AG20443 (cell line): ENCODE measurements at regions not wholly inside any gene's neighbourhood (a gene's known extent, or its start where the extent isn't known, plus 50 kb on each side); places are given as distances from the start of the nearest gene placed in this dataset.

Experiments used
- DNase-seq: peaks from one replicate; pipeline ENCODE4 v3.0.0; 2012; ENCODE audit warnings: low spot score, mixed read lengths

DNA sequence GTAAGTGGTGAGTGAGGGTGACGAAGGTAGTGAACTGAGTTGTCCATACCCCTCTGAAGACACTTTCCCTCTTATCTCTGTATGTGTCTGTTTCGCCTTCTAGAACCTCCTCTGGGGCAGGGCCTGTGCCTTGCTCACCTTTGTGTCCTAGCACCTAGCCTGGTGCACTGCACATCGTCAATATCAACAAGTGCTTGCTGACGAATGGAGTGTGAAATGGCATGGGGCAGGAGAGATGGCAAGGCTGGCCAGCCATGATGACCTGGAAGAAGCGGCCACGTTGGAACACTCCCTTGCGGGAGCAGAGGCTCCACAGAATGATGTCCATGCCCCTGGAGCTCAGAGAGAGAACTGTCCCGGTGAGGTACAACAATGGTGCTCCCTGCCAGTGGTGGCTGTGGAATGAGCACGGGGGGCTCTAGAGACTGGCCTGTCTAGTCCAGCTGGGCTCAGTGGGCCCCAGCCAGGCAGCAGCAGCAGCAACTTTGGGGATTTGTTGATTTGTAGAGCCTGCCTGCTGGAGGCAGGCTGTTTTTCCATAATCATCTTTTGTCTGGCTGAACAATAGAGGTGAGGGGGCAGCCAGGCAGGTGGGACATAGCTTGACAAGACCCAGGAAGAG, 112.2 kb upstream of the PJA1 start:
- no peak for DNase-seq

DNA sequence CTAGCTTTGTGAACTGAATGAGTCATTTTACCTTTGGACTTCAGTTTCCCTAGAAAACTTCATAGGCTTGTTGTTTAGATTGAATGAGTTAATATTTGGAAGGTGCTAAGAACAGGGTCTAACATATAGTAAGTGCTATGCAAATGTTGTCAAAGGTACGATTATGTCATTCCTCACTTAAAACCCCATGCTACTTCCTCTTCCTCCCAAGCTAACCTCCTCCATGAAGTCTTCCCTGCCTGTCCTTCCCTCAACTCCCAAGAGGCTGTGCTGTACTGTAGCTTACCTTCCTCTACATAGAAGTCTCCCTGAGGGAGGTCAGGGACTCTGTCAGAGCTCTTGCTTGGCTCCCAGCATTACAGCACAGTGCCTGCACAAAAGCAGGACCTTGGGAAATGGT, 103.4 kb upstream of the PJA1 start:
- DNase-seq, result no peak

DNA sequence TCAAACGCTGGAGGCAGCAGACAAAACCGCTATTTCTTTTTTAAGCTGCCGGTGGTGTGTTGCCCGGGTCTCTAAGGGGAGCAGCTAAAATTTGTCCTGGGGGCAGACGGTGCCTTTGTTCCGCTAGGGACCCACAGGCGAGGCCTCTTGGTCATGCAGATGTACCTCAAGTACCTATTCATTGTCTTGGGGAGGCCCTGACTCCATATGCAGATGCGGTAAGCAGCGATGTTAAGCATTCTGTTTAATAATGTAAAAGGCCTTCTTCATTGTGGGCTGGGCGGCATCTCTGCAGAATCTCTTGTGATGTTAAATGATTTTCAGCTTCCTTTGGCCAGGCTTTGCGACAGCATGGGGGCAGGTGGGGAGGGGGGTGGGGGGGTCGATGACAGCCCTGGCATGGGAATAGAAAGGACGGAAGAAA, 98.9 kb upstream of the PJA1 start:
- DNase-seq, result no peak

DNA sequence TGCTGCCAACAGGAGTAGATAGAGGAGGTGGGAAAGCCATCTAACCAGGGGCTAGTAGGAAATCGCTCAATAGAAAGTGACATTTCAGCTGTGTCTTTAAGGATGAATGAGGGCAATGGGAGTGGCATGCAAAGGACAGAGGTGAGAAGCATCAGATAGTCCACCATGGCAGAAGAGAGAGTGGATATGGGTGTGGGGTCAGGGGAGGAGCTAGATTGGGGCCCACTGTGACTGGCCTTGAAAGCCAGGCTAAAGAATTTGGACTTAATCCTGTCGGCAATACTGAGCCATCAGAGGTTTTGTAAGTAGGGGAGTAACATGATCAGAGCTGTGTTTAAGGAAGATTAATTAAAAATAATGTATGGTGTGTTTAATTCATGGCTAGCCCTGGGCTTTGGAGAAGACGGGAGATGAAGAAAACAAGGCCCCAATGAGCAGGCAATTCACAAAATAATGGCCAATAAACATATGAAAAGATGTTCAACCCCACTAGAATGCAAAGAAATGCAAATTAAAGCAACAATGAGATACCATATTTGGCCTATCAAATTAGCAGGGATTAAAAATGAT, 98.1 kb upstream of the PJA1 start:
- no peak for DNase-seq

DNA sequence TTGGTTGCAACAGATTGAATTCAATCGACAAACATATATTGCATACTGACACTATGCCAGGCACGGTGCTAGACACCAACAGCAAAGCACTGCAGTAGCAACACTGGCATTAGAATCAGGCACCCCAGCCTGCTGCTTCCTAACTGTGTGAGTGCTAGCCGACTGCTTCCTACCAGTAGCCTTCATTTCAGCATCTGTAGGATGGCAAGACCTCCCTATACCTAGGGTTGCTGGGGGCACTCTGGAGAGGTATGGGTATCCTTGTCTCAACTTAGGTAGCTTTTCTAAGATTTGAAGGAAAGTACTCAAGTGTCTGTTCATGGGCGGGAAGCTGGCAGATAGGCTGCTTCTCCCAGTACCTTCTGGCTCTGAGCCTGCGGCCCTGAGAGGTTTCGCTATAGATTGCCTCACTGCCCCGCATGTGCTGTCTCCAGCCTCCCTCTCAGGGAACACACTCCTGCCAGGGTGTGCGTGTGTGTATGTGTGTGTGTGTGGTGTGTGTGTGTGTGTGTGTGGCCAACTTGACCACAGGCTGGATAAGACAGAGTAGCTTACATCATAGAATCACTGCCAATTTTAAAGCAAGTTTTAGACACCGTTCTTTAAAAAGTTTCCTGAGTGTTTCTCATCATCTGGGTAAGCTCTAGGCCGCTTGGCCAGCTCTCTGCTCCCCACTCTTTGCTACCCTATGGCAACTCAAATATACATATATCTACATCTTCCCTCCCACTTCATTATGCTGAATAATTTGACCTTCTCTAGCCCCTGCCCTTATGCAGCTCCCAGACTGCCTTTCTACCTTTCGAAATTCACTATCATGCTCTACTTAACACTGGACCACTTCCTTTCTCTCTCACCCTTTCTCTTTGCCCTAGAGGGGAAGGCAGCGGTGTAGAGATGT, 97.0 kb upstream of the PJA1 start:
- DNase-seq, result no peak

DNA sequence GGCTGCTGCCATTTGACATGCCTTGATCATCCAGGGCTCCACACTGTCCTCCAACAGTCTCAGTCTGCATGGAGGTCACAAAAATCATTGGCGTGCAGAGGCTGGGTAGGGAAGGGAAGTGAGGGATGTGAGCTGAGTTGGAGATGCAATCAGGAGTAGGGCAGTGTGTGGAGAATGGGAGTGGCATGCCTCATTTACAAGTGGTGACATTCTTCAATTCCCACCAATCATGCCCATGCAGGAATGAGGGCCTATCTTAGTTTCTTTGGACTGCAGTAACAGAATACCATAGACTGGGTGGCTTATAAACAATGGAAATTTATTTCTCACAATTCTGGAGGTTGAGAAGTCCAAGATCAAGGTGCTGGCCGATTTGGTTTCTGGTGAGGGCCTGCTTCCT, 94.9 kb upstream of the PJA1 start:
- no peak for DNase-seq

DNA sequence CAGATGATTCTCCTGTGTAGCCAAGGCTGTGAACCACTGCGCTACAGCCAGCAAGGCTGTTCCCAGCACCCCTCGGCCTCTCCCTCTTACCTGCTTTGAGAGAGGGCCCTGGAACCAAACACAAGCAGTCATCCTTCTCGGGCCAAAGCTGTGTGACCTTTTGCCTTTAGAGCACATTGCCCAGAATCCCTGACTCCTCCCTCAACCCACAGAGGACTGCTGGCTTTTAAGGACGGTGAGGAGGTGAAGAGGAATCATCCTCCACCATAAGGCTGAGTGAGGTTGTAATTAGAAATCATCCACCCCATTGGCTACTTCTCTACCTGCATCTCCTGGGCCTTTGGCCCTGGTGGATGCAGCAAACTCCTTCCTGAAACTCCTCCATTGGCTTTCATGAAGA, 93.6 kb upstream of the PJA1 start:
- DNase-seq, result no peak

DNA sequence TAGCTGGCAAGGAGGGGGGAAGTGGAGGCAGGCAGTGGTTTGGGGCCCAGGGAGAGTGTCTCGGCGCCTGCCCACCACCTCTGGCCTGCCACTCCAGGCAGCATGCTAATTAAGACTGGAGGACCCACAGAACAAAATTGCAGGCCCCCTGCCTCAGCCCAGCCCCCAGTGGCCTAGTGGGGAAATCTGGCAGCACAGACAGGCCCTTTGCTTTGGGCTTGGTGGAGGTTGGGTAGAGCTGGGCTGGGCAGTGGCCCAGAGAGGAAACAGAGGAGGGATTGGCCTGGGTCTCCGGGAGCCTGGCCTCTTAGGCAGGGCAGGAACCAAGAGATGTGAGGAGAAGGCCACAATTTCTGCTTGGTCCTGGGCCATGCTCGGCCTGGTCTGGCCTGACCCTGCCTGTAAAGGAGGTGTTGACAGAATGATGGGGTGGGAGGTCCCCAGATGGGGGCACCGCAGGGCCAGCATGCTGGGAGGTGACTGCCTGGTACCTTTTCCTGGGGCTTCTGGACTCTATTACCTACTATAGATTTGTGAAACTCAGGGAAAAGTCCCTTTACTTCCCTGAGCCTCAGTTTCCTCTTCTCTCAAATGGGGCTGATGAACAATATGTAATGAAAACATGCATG, 92.4 kb upstream of the PJA1 start:
- DNase-seq, result no peak

DNA sequence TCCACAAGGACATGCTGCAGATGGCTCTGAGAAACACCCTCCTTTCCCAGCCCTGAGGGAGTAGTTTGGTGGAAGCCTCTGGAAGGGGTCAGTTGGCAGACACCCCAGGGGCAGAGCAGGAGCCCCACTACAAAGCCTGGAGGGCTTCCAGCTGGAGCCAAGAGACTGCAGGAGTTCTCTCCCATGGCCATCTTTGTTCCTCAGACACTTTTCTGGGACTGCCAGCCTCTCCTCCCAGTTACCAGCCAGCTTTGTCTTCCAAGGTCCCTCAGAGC, 91.0 kb upstream of the PJA1 start:
- DNase-seq, result no peak

DNA sequence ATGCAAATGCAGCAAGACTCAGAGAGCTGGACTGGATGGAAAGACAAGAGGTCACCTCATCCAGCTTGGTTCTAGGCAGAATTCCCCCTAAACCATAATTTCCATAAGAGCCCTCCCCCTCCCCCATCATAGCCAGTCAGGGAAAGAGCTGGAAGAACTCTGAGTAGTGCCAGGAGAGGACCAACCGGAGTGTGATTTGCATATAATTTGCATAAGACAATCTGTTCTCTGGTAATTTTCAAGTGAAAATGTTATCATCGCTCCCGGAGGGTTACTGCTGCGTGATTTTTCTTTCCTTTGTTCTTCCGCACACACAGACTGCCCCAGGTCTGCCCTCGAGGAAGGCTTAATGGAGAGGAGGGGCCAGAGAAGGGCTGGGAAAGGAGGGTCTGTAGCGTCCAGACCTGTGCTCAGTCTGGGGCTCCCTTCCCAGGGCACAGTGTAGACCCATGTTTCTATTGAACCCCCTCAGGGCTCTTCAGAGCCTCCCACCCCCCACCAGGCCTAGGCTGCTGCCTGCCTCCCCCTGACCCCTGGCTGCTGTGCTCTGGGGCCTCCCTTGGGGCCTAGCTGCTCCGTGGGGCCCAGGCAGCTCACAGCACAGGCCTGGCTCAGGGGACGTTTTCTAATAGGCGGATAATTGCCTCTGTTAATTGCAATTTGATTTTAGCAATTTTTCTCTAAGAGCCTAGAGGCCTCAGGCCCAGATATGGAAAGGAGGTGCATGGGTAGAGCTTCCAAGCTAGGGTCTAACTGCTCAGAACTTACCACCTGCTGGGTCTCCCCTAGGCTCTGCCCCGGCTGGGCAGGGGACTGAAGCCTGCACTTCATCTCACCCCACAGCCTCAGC, 90.4 kb upstream of the PJA1 start:
- no peak for DNase-seq

DNA sequence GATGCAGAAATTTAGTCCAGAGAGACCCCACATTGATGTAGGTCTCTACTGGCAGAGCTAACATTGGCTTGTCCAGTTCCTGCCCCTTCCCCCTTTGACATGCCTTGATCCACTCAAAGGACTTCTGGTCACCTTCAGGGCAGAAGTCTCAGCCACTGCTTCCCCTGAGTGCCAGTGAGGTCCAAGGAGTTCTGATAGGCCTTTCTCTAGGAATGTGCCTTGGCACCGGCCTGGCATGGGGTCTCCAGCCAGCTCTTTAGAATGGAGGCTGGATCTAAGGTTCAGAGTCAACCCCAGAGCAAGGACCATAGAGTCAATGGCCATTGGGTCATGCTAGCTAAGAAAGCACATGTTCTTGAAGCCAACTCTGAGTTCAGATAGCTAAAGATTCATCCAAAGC, 88.6 kb upstream of the PJA1 start:
- no peak for DNase-seq

DNA sequence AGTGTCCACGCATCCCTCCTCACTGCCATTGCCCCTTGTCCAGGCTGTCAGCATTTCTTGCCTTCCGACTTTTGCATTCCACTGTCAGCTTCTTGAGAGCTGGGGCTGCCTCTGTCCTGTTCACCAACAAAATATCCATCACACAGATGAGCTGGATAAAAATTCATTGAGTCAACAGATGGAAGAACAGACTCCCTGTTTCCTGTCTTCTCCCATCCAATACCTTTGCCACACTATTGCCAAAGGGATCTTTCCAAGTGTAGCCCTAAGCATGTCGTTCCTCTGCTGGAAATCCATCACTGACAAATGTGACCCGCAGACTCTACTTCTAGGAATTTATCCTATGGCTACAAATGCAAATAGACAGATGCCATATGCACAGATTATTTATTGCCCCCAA, 78.0 kb upstream of the PJA1 start:
- no peak for DNase-seq

DNA sequence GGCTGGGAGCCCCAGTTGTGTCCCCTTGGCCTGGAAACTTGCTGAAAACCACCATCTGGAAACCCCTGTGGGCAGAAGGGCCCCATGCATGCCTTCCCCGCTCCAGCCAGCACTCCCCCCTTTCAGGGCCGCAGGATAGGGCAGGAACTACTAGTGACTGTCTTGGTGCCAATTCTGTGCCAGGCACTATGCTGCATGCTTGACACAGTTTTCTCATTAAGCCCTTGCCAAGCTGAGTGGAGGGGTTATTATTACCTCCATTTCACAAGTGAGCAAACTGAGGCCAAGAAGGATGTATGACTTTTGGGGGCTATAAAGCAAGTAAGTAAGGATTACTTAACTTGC, 73.6 kb upstream of the PJA1 start:
- no peak for DNase-seq

DNA sequence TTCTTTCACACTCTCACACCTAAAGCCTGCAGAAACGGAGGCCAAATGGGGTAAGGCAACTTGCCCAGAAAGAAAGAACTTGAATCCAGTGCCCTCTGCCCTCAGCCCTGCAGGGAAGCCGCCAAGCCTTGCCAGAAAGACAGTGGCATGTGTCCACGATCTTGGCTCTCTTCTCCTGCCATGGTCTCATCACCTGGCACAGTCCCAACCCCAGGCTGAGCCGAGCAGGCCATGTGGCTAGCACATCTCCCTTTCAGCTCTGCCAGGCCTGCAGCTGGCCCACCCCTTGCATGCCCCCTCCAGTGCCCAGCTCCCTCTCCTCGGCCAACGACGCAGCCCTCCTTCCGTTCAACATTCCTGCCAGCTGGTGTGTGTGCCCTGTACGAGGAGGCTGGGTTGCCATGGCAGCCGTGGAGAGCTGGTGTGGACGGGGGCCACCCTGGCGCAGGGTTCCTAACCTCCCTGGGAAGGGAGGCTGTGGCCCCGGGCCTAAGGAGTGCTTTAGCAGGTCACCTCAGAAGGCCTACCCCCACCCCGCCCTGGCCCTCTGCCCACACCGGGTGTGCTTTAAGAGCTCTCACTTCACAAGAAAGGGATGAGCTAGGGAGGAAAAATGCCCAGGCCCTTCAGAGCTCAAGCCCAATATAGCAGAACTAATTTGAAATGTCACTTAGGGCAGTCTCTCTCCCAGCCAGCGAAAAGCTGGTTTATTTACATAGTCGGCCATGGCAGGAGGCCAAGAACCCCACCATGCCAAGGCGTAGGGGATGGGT, 73.0 kb upstream of the PJA1 start:
- peak; percentile 35 for DNase-seq

DNA sequence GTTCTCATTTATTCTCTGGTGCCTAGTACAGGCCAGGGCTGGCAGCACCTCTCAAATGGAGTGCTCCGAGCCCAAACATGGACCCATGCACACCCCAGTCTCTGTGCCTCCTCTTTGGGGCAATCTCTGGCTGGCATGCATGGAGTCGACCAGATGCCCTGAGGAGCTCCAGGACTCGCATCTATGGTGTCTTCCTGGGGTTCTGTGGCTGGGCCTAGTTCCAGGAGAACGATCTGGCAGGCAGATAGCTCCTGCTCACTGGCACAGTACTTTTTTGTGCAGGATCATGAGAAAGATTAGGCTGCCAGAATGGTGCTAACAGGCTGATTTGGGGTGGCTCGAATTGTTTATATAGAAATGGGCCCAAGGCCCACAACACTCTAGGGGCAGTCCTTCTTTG, 72.0 kb upstream of the PJA1 start:
- DNase-seq, result no peak

DNA sequence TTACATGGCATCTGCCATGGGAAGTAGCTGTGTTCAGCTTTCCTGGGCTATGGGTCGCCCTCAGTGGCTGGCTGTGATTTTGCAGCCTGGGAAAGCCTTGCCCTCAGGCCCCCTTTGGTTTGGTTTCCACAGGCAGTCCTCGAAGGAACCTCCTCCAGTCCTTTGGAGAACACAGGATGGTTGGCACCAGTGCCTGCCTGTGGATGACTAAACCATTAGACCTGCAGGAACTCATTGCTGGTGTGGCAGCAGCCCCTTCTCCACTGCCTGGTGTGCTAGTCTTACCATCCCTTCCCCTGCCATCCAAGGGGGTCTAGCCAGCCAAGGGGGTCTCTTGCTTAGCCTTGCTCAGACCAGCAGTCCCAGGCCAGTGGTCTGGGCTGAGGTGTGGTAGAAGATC, 71.4 kb upstream of the PJA1 start:
- DNase-seq, result no peak

DNA sequence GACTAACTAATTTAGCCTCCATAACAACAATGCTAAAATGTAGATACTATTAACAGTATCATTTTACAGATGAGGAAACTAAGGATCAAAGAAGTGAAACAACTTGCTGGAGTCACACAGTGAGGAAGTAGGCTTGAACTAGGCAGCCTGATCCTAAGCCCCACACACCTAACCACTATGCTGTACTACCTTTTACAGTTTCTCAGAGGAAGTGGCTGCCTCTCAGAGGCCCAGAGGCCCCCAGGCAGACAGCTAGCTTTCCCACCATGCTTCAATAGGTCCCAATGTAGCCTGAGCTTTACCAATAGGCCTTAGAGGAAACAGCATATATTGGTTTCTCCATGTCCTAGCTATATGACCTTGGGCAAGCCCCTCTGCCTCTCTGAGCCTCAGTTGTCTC, 69.4 kb upstream of the PJA1 start:
- no peak for DNase-seq

DNA sequence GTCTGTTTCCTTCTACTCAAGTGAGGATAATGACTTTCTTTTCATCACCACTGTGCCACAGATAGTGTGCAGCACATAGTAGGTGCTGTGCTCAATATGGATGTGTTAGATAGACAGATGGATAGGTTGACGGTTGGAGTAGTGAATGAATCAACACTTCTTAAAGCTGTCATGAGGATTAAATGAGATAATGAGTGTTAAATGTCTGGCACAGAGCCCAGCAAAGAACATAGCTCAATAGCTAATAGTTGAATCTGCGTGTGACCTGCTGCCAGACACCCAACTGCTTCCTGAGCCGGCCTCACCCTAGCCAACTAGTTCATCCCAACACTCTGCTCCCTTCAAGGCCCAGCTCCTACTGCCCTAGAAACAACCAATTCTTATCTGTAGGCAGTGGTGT, 67.7 kb upstream of the PJA1 start:
- no peak for DNase-seq

DNA sequence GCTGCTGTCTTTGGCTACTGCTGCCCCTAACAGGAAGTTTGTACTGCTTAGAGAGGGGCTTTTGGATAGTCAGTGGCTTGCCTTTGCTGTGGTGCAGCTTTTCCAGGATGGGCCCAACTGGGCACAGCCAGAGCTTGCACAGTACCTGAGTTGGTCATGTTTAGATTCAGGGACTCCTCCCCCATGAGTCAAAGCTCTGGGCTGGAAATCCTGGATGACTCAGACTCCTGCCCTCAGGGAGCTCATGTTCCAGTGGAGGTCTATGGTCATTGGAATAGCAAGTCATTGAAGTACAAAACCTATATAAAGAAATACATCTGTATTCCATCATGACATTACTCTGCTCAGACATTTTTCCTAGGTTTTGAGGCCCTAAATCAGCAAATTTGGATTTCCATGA, 66.7 kb upstream of the PJA1 start:
- DNase-seq, result no peak

DNA sequence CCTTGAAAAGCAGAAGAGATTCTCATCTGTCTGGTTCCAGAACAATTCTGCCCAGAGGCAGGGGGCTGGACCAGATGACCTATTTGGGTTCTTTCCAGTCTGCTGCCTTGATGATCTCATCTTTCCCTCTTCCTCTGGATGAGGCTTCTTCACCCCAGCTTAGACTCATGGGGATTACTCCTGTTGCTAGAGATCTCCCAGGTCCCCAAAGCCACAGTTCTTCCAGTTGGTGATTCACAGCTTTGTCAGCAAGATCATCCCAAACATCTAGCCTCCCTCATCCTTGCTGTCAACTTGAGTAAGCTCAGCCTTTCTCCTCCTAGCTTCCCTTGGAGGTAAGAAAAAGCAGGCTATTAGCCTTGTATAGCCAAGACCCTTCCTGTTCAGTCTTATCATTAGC, 64.2 kb upstream of the PJA1 start:
- peak; percentile 41 for DNase-seq

DNA sequence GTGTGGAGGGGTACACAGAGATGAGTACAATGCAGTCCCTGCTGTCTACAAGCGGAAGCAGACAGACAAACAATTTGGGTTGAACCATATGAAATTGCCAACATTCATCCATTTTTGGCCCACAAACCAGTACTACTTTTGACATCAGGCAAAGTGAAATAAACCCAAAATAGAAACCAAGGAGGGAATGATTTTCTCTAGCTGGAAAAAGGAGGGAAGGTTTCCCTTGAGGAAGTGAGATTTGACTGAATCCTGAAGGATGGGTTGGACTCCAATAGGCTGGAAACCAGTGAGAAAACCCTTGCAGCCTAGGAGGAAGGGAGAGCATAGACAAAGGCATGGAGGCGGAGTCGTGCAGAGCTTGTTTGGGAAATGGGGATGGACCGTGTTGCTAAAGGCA, 63.5 kb upstream of the PJA1 start:
- DNase-seq, result no peak
